ENCODE measurements at regions not wholly inside any gene's neighbourhood (a gene's known extent, or its start where the extent isn't known, plus 50 kb on each side); places are given as distances from the start of the nearest gene placed in this dataset.

GRCh38 chr14:36451310-36452065 lies 68.5 kb downstream of the NKX2-1 start:
- H3K4me1 ChIP-seq: no peaks in the 10 kb centered on the region
- H3K9me3 ChIP-seq: no peaks in the 10 kb centered on the region
- no peak overlapping the region for H3K27ac ChIP-seq
- intact Hi-C loops (cut with DNase I): no loop called here
- no peaks in the 10 kb centered on the region for H3K36me3 ChIP-seq
- 55 to 64% methylated on average over 8 of the region's 8 CpGs for WGBS, 2 donors
- no peak for TF ChIP-seq CTCF (IDR thresholded peaks at IDR 0.05)
- no peak for FAIRE-seq
- DNase-seq: no peak
- no peak for ATAC-seq
- H3K4me3 ChIP-seq: no peak overlapping the region
- no peaks in the 10 kb centered on the region for H3K27me3 ChIP-seq

GRCh38 chr14:36450550-36450949 lies 69.5 kb downstream of the NKX2-1 start:
- 61 to 73% methylated on average over 4 of the region's 4 CpGs for WGBS, 2 donors

GRCh38 chr14:36449903-36450302 lies 70.1 kb downstream of the NKX2-1 start:
- H3K4me3 ChIP-seq: no peak overlapping the region
- no peaks in the 10 kb centered on the region for H3K4me1 ChIP-seq
- no peak for FAIRE-seq
- intact Hi-C loops (cut with DNase I): no loop called here
- TF ChIP-seq CTCF (IDR thresholded peaks at IDR 0.05): no peak
- 57 to 63% methylated on average over 4 of the region's 4 CpGs for WGBS, 2 donors
- no peak for ATAC-seq
- no peak overlapping the region for H3K27ac ChIP-seq
- no peaks in the 10 kb centered on the region for H3K9me3 ChIP-seq
- H3K27me3 ChIP-seq: peaks cover 0 to 5% (median 0%) of the 10 kb centered on the region in 4 donors
- DNase-seq: no peak
- H3K36me3 ChIP-seq: no peaks in the 10 kb centered on the region

More at GRCh38 chr14:36450550-36450949, 69.5 kb downstream of the NKX2-1 start:
- H3K27ac ChIP-seq: no peak overlapping the region
- intact Hi-C loops (cut with DNase I): no loop called here
- H3K4me1 ChIP-seq: no peaks in the 10 kb centered on the region
- H3K36me3 ChIP-seq: no peaks in the 10 kb centered on the region
- TF ChIP-seq CTCF (IDR thresholded peaks at IDR 0.05): no peak
- no peak for DNase-seq
- no peak overlapping the region for H3K4me3 ChIP-seq
- no peaks in the 10 kb centered on the region for H3K9me3 ChIP-seq
- no peak for ATAC-seq
- peaks cover 0 to 3% (median 0%) of the 10 kb centered on the region in 4 donors for H3K27me3 ChIP-seq
- no peak for FAIRE-seq

- ATAC-seq: no peak
- no peak for DNase-seq
- no peak for FAIRE-seq
- intact Hi-C loops (cut with DNase I): no loop called here
- no peaks in the 10 kb centered on the region for H3K36me3 ChIP-seq
- no peaks in the 10 kb centered on the region for H3K9me3 ChIP-seq
- H3K4me3 ChIP-seq: no peak overlapping the region
- WGBS, 2 donors: 32 to 50% methylated on average over 4 of the region's 4 CpGs
- TF ChIP-seq CTCF (IDR thresholded peaks at IDR 0.05): no peak
- H3K4me1 ChIP-seq: no peaks in the 10 kb centered on the region
- H3K27me3 ChIP-seq: peaks cover 0 to 32% (median 0%) of the 10 kb centered on the region in 4 donors
- H3K27ac ChIP-seq: no peak overlapping the region
These were observed 76.7 kb downstream of the NKX2-1 start for GRCh38 chr14:36443374-36443773.

- FAIRE-seq (no peak), ATAC-seq (no peak)
- H3K27me3 ChIP-seq: peaks cover 0 to 33% (median 0%) of the 10 kb centered on the region in 4 donors
These were observed 77.2 kb downstream of the NKX2-1 start for GRCh38 chr14:36442824-36443241.

More at GRCh38 chr14:36442824-36443241, 77.2 kb downstream of the NKX2-1 start:
- no peak for TF ChIP-seq CTCF (IDR thresholded peaks at IDR 0.05)
- 23 to 24% methylated on average over 4 of the region's 4 CpGs for WGBS, 2 donors
- Histone ChIP-seq H3K4me1 (no peaks in the 10 kb centered on the region), H3K9me3 (no peaks in the 10 kb centered on the region), H3K4me3 (no peak overlapping the region), H3K36me3 (no peaks in the 10 kb centered on the region), H3K27ac (no peak overlapping the region)
- no peak for DNase-seq
- intact Hi-C loops (cut with DNase I): no loop called here

All from pancreas (tissue), 10 donors.